VCaP (cell line): ENCODE measurements at regions not wholly inside any gene's neighbourhood (a gene's known extent, or its start where the extent isn't known, plus 50 kb on each side); places are given as distances from the start of the nearest gene placed in this dataset.
"Not testable (repeated sequence)": the region's sequence is repeated elsewhere in the genome, so short reads cannot be mapped to it uniquely, and the experiment has no call there.

Experiments
- H3K27ac ChIP-seq: fragments of 450-650 bp; 2 replicates; pipeline ENCODE4 v1.5.1; 2017
- TF ChIP-seq, protein P1 (sequence below): fragments of 450-650 bp; conservative IDR thresholded peaks from 2 replicates; pipeline ENCODE4 v1.5.1; 2017; ENCODE audit warnings: mild to moderate bottlenecking, moderate library complexity

DNA sequence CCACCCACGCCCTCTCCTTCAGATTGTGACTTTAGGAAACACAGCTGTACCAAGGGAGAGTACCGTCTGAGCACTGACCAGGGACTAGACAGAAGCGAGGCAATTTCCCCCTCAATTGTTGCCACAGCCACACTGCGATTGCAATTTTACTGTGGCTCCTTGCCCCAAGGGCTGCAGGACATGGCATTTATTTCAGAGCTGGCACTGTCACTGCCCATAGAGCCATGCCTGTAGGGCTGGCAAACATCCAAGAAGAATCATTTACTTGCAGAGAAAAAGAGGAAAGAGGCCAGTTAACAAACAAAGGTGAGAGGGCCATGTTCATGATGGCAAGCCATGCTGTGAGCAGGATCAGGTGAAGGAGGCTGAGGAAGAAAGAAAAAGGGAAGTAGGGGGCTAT lies 129.6 kb downstream of the EMP1 start:
- no peak overlapping the region for H3K27ac ChIP-seq
- TF ChIP-seq, protein P1, sequence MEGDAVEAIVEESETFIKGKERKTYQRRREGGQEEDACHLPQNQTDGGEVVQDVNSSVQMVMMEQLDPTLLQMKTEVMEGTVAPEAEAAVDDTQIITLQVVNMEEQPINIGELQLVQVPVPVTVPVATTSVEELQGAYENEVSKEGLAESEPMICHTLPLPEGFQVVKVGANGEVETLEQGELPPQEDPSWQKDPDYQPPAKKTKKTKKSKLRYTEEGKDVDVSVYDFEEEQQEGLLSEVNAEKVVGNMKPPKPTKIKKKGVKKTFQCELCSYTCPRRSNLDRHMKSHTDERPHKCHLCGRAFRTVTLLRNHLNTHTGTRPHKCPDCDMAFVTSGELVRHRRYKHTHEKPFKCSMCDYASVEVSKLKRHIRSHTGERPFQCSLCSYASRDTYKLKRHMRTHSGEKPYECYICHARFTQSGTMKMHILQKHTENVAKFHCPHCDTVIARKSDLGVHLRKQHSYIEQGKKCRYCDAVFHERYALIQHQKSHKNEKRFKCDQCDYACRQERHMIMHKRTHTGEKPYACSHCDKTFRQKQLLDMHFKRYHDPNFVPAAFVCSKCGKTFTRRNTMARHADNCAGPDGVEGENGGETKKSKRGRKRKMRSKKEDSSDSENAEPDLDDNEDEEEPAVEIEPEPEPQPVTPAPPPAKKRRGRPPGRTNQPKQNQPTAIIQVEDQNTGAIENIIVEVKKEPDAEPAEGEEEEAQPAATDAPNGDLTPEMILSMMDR, result no peak

GRCh38 chr12:13325037-13325436 lies 128.5 kb downstream of the EMP1 start:
- not testable (repeated sequence) for H3K27ac ChIP-seq

DNA sequence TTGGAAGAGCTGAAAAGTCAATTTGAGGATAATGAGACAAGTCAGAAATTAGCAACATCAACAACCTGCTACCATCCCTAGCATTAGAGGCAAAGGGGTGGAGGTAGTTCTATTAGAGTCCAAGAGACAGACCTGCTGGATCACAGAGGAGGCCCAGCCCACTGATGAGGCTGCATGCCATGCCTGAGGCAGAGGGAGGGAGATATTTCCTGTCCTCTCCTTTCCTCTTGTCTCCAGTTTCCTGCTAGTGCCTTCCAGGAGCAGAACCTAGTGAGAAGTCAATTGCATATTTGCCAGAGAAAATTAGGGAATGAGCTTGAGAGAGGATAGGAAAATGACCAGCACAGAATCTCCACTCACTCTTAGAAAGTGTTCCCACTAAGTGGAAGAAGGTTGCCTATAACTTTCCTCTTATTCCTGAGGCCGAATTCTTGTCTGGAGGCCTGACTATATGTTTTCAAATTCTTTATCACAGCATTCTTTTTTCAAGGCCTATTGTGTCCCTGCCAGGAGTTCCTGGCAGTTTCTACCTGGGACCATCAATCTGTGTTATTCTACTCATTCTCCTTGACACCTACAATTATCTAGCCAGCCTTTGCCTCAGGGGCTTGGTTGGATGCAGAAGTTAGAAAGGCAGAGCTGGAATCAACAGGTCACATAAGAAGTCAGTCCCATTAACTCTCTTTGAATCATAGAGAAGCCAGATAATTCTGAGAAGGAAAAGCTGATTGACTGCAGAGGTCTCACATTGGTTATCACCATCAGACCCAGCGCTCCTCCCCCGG lies 121.9 kb downstream of the EMP1 start:
- TF ChIP-seq, protein P1, result no peak
- no peak overlapping the region for H3K27ac ChIP-seq

DNA sequence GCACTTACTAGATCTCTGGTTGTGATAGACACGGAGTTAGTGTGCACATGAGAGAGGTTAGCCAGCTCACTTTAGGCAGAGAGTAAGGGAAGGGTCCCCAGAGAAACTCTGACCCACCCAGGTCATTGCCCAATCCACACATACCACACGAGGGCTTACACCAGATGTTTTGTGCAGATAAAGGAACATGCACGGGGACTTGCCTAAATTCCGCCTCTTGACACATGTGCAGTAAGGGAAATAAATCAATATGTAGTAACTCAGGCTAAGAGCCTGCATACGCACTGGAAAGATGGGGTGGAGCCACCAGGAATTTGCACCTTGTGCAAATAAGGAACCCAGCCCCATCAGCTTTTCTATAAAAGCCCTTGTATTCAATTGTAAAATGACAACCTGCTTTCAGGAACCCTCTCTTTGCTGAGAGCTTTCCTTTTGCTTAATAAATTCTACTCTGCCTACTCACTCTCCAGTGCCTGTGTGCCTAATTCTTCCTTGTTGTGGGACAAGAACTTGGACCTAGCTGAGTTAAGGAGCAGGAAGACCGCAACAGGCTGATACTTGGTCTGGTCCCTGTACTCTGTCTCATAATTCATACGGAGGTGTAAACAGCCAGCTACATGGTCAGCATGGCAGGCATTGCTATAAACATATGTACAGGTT lies 120.2 kb downstream of the EMP1 start:
- TF ChIP-seq, protein P1, result no peak
- H3K27ac ChIP-seq, result no peak overlapping the region; the same call in 1 of the 2 replicates

DNA sequence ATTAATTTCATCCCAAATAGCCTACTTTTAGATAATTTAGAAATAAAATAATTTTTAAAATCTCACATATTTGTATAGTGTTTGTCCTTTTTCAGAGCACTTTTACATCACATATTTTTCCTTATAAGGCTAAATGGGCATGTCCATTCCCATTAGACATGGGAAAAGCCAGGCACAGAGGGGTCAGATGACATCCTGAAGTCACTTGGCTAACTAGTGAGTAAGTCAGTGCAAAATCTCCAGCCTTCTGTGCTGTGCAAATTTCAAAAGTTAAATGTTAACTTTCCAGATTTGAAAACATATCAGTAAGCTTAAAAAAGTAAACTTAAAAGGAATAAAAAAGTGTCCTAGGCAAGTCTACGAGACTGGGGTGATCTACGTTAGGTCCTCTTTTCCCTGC lies 117.4 kb downstream of the EMP1 start:
- TF ChIP-seq, protein P1, result no peak
- H3K27ac ChIP-seq, result no peak overlapping the region

- H3K27ac ChIP-seq, result no peak overlapping the region
- TF ChIP-seq, protein P1, result no peak
Measured at GRCh38 chr12:13311551-13311950, 115.0 kb downstream of the EMP1 start.

- TF ChIP-seq, protein P1, result no peak
Measured at GRCh38 chr12:13307143-13307816, 110.8 kb downstream of the EMP1 start.

More at GRCh38 chr12:13307143-13307816, 110.8 kb downstream of the EMP1 start:
- H3K27ac ChIP-seq, result no peak overlapping the region
